GM12892 (cell line): ENCODE measurements at regions not wholly inside any gene's neighbourhood (a gene's known extent, or its start where the extent isn't known, plus 50 kb on each side); places are given as distances from the start of the nearest gene placed in this dataset.

Experiments used
- POLR2A ChIP-seq: IDR thresholded peaks from 2 replicates; pipeline ENCODE4 v1.6.1; 2011; ENCODE audit warnings: low read depth, low read length, control low read depth
- POLR2AphosphoS5 ChIP-seq: IDR thresholded peaks from 2 replicates; pipeline ENCODE4 v1.6.1; 2011; ENCODE audit warnings: low read depth, low read length, control low read depth
- TAF1 ChIP-seq: IDR thresholded peaks from 2 replicates; pipeline ENCODE4 v1.6.1; 2011; ENCODE audit warnings: low read depth, mild to moderate bottlenecking, control low read depth, low read length, borderline replicate concordance

GRCh38 chr4:57243076-57243475, 132.9 kb upstream of the IGFBP7 start:
- TF ChIP-seq POLR2AphosphoS5 (no peak), POLR2A (no peak), TAF1 (no peak)
